ENCODE measurements at regions not wholly inside any gene's neighbourhood (a gene's known extent, or its start where the extent isn't known, plus 50 kb on each side); places are given as distances from the start of the nearest gene placed in this dataset.

DNA sequence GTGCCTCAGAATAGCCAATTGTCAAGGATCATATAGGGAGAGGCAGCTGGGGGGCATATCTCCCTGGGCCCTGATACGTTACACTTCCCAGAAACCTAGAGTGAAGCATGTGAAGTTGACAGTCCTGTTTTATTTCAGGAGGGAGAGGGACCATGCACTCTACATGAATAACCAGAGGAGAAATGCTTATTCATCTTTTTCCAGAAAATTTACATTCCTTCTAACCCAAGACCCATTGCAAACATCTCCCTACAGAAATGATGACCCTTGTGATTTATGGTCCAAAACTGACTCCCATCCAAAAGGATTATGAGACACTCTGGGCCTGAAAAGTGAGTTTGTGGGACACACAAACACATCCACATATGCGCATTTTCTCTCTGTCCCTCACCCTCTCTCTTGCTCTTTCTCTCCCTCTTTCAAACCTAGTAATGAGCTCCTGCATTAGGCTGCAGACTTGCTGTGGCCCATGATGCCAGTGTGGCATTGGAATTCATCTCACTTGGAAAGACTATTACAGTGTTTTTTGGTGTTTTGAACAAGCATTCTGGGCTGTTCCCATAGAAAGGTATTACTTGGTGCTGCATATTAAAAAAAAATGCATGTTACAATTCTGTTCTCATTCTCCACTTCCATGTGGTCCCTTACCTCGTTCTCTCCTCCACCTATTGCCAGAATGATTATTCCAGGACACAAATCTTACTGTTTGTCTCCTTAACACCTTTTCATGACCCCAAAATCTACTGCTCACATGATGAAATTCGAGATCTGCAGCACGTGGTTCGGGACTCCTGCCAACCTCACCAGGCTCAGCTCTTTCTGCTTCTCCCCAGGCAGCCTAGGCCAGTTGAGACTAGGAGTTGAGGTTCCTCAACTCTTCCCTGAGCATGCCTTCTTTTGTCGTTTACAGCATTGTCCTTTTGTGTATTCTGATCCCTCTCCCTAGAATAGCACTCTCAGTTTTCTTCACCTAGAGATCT is 451.3 kb upstream of the KLF4 start:
- in situ Hi-C loops (cut with MboI; ENCODE audit: low sequenced_read_pairs, unreplicated experiment) = no loop called here
- TF ChIP-seq, protein P1, sequence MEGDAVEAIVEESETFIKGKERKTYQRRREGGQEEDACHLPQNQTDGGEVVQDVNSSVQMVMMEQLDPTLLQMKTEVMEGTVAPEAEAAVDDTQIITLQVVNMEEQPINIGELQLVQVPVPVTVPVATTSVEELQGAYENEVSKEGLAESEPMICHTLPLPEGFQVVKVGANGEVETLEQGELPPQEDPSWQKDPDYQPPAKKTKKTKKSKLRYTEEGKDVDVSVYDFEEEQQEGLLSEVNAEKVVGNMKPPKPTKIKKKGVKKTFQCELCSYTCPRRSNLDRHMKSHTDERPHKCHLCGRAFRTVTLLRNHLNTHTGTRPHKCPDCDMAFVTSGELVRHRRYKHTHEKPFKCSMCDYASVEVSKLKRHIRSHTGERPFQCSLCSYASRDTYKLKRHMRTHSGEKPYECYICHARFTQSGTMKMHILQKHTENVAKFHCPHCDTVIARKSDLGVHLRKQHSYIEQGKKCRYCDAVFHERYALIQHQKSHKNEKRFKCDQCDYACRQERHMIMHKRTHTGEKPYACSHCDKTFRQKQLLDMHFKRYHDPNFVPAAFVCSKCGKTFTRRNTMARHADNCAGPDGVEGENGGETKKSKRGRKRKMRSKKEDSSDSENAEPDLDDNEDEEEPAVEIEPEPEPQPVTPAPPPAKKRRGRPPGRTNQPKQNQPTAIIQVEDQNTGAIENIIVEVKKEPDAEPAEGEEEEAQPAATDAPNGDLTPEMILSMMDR (IDR thresholded peaks at IDR 0.05; ENCODE audit: borderline replicate concordance, control extremely low read depth, extremely low read depth, insufficient read depth, missing control alignments) = no peak
- no peak for DNase-seq (ENCODE audit: low spot score)

DNA sequence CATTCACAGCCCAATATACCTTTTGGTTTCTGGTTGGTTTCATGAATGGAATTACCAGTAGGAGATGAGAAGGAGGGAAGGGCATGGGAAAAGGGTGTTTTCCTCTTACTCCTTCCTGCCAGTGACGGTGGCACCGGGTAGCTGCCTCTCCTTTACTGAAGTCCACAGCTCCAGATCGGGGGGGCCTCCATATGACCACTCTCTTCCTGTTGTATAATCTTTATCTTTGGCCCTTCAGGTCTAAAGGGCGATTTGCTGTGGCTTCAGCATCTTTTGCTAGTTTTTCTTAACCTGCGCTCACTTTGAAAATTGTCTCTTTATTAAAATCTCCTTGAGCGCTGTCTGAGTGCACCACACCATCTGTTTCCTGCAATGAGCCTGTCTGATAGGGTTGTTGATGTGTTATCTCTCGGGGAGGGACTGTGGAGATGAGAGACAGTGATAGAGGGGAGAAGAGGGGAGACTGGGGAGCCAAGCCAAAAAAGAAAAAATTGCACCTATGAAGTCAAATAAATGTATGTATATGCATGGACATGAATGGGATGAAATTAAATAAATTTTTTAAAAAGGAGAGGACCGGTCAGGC is 449.3 kb upstream of the KLF4 start:
- no peak for DNase-seq (ENCODE audit: low spot score)
- TF ChIP-seq, protein P1 (IDR thresholded peaks at IDR 0.05; ENCODE audit: borderline replicate concordance, control extremely low read depth, extremely low read depth, insufficient read depth, missing control alignments) = no peak
- in situ Hi-C loops (cut with MboI; ENCODE audit: low sequenced_read_pairs, unreplicated experiment) = no loop called here

DNA sequence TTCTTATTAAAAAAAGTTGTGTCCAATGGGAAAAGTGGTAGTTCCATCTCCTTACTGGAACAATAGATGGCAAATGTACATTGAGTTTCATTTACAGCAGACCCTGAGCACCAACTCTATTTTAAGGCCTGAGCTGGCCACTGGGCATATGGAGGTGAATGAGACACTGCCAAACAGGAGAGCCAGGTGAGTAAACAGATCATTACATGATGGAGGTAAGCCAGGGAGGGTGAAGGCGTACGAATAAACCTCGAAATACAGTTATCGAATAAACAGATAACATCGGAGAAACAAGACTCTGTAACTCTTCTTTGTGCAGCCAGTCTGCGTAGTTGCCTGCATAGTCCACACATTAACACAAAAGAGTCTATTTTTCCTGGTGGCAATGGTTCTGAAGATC is 446.4 kb upstream of the KLF4 start:
- in situ Hi-C loops (cut with MboI; ENCODE audit: low sequenced_read_pairs, unreplicated experiment) = no loop called here
- DNase-seq (ENCODE audit: low spot score) = no peak
- TF ChIP-seq, protein P1 (IDR thresholded peaks at IDR 0.05; ENCODE audit: borderline replicate concordance, control extremely low read depth, extremely low read depth, insufficient read depth, missing control alignments) = no peak

DNA sequence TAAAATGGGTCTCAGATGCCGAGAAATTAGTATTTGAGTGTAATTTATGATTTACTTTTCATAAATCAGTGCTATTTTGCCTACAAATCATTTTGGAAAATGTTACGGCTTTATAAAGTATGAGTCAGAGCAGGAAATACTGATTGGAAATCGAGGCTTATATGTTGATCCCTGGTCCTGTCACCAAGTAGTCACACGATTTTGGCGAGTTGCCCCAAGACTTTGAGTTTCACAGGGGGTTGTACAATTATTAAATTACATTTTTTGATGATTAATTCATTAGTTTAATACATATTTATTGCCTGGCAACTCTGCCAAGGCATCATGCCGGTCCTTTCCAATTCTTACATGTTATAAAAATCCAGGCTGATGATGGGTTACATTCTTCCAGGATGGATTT is 443.9 kb upstream of the KLF4 start:
- no peak for DNase-seq (ENCODE audit: low spot score)
- in situ Hi-C loops (cut with MboI; ENCODE audit: low sequenced_read_pairs, unreplicated experiment) = no loop called here
- TF ChIP-seq, protein P1 (IDR thresholded peaks at IDR 0.05; ENCODE audit: borderline replicate concordance, control extremely low read depth, extremely low read depth, insufficient read depth, missing control alignments) = no peak

DNA sequence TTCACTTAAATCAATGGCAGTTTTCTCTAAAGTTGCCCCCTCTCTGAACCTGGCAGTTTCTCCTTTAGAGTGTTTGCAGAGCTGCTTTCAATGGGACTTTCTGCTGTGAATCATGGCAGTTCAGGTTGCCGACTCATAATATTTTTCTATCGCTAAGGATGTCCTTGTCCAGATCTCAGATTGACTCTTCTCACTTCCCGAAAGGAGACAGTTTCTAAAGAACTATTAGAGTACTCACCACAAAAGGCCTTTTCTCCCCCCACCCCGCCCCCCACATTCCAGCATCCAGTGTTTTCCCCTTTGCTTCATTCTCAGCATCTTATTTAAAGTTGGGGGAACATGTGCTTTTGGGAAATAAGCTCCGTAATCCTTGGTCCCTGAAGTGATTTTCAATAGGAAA is 443.5 kb upstream of the KLF4 start:
- TF ChIP-seq, protein P1 (IDR thresholded peaks at IDR 0.05; ENCODE audit: borderline replicate concordance, control extremely low read depth, extremely low read depth, insufficient read depth, missing control alignments) = no peak
- DNase-seq (ENCODE audit: low spot score) = no peak

DNA sequence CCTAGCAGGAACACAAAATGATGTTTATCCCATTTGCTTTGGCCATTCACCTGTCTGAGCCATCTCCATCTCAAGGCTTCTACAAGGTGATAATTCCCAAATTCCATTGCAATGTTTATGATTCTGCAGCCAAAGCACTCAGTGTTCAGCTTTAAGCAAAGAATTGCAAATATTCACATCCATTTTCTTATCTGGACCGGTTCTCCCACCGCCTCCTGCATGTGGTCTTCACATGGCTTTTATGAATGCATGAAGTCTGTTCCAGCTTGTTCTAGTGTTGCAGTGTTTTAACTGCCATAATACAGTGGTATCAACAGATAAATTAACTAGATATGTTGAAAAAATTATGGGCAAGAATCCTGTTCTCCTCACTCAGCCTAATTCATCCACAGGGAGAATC is 443.0 kb upstream of the KLF4 start:
- in situ Hi-C loops (cut with MboI; ENCODE audit: low sequenced_read_pairs, unreplicated experiment) = no loop called here
- TF ChIP-seq, protein P1 (IDR thresholded peaks at IDR 0.05; ENCODE audit: borderline replicate concordance, control extremely low read depth, extremely low read depth, insufficient read depth, missing control alignments) = no peak
- no peak for DNase-seq (ENCODE audit: low spot score)

More for the DNA sequence above, 443.5 kb upstream of the KLF4 start:
- in situ Hi-C loops (cut with MboI; ENCODE audit: low sequenced_read_pairs, unreplicated experiment) = no loop called here
